GM13977 (cell line): ENCODE measurements at regions not wholly inside any gene's neighbourhood (a gene's known extent, or its start where the extent isn't known, plus 50 kb on each side); places are given as distances from the start of the nearest gene placed in this dataset.

Experiments used
- DNase-seq: peaks from one replicate; pipeline ENCODE4 v3.0.0; 2012; ENCODE audit warnings: low spot score
- CTCF ChIP-seq: IDR thresholded peaks from 2 replicates; pipeline ENCODE4 v1.5.1; 2012; ENCODE audit warnings: mild to moderate bottlenecking, control low read depth; ENCODE audit not compliant: insufficient read depth; ENCODE audit errors: extremely low read depth, missing control alignments
- in situ Hi-C: fragments of 300-500 bp; cut with MboI; formaldehyde crosslinking; loops from one replicate; pipeline ENCODE4 v1.12.0; 2022; ENCODE audit warnings: low sequenced_read_pairs, low pct_unique_long_range_greater_than_20kb, mixed read lengths, inconsistent platforms; ENCODE audit not compliant: unreplicated experiment

- in situ Hi-C loops = no loop called here
- TF ChIP-seq CTCF = no peak
- DNase-seq = no peak
These were observed 131.5 kb upstream of the ZNF648 start for GRCh38 chr1:182192966-182193365.

GRCh38 chr1:182192215-182192614 is 130.7 kb upstream of the ZNF648 start:
- TF ChIP-seq CTCF = no peak
- in situ Hi-C loops = no loop called here
- DNase-seq = peak; percentile 16

- no peak for TF ChIP-seq CTCF
- in situ Hi-C loops = no loop called here
- no peak for DNase-seq
These were observed 130.0 kb upstream of the ZNF648 start for GRCh38 chr1:182191381-182192115.

- no peak for DNase-seq
- in situ Hi-C loops = no loop called here
- TF ChIP-seq CTCF = no peak
These were observed 128.1 kb upstream of the ZNF648 start for GRCh38 chr1:182189535-182190066.

- DNase-seq = no peak
- TF ChIP-seq CTCF = no peak
- in situ Hi-C loops = no loop called here
These were observed 125.2 kb upstream of the ZNF648 start for GRCh38 chr1:182186757-182187146.

- TF ChIP-seq CTCF = no peak
- in situ Hi-C loops = no loop called here
- no peak for DNase-seq
These were observed 124.6 kb upstream of the ZNF648 start for GRCh38 chr1:182185842-182186756.
